Endometrium (tissue), 2 donors: ENCODE measurements at regions not wholly inside any gene's neighbourhood (a gene's known extent, or its start where the extent isn't known, plus 50 kb on each side); places are given as distances from the start of the nearest gene placed in this dataset.

ENCODE experiments used
- FAIRE-seq: peaks from 2 replicates; lab custom pipeline; 2012; peaks lifted over from hg19 to GRCh38; lab: Jason Lieb, UNC
- donor health status: control.
- donor health status: control.

DNA sequence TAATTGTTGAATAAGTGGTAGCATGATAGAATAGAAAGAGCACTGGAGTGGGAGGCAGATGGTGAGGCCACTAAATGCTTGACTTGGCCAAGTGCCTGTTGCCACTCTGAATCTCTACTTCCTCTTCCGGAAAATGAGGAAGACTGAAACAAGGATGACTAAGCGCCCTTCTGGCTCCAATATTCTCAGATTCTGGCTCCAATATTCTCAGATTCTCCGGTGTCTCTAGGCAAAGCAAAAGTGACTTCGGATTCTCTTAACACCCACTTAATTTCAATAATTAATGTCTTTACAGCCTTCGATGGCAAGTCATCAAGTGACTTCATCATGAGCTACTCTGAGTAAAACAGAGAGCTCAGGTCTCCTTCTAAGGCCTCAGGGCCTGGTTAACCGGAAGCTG is 402.2 kb upstream of the FGF13 start:
- FAIRE-seq, result no peak

DNA sequence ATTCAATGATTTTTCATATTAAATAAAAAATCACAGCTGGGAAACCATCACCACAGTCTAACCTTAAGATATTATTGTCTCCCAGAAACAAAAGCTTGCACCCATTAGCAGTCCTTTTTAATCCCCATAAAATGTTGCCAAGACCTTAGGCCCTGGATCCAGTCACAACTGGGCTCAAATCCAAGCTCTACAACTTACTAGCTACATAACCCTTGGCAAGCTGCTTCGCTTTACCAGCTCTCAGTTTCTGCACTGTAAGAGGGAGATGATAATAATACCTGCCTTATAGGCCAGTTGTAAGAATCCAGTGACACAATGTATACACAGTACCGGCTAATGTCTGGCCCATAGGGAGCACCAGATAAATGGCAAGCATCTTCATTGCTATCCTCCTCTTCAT is 400.9 kb upstream of the FGF13 start:
- no peak for FAIRE-seq

DNA sequence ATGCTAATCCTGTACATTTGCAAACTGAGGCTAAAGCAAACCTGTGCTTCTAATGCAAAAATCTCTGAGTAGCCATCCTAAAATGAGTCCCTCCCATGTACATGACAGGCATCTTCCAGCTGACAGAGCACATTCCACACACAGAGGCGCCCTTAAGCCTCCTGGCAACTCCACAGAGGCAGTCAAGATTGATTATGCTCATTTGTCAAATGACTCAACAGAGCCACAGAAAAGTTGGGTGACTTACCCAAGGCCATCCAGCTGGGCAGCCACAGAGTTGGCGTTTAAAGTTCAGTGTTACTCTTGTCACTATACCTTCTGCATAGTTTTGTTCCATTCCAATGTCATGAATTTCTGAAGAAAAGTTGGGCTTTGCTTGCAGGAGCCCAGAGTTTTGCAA is 394.6 kb upstream of the FGF13 start:
- FAIRE-seq, result no peak

DNA sequence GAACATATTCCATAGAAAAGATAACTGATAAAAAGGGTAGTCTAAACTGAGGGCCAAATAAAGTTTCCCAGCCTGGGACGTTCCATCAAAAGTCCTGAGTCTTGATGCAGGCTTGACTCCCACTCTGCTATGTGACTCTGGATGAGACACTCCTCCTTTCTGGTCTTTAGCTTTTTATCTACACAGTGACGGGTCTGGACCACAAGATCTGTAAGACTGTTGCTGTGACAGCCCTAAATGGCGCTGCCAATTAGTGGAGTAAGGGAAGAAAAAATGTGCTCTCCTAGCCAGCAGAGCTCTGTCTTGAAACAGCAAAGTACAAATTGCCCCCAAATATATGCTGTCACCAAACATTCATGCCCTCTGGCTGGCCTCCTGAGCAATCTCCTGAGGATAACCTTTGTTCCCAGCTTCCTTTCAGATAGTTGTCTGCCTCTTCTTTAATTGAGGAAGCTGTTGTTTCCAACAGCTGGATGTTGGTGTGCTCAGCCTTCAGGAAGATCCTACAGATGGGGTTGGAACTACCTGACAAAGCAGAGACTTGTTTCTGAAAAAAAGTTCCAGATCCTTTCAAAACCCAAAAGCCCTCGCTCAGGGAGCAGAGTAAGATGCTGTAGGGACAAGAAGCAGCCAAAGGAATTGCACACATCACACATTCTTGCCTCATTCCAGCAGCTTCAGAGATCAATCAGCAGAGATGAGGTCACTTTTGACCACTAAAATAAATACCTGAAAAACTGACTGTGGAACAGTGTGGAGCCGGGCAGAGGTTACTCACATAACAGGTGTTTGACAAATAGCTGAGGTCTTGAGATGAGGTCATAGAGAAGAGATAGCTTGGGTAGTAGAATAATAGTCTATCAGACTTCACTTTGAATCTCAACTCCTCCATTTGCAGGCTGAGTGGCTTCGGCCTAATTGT is 383.4 kb upstream of the FGF13 start:
- FAIRE-seq, result no peak

DNA sequence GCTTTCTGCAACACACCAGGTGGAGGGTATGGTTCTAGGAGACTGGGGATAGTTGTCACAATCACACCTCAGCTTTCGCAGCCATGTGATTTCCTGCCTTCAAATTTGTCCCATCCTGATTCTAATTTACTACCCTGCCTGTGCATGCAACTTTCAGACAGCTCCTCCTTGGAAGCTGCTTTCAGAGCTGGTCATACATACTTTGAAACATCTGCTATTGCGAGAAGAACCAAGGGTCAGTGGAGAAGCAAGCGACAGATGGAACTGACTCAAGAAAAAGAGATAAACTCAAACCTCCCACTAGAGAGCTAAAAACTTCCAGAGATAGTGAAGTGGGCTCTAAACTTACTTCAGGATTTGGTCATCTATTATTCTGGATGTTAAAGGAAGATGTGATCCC is 381.7 kb upstream of the FGF13 start:
- FAIRE-seq, result no peak

DNA sequence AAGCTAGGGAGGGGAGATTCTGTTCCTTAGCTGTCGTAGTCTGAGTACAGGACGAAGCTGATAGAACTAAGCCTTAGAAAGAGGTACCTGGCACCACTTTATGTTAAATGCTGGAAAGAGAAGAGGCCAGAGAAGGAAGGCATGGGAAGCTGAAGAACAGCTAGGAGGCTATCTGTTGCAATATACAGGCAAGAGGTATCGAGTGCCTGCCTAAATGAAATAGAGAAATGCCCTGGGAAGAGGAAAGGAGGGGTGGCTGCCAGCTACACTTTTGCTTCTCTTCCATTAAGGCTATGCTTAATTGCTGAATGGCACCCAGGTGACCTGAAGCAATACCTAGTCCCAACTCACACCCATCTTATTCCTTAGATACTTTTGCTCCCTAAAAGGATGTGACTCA is 380.4 kb upstream of the FGF13 start:
- FAIRE-seq, result no peak

DNA sequence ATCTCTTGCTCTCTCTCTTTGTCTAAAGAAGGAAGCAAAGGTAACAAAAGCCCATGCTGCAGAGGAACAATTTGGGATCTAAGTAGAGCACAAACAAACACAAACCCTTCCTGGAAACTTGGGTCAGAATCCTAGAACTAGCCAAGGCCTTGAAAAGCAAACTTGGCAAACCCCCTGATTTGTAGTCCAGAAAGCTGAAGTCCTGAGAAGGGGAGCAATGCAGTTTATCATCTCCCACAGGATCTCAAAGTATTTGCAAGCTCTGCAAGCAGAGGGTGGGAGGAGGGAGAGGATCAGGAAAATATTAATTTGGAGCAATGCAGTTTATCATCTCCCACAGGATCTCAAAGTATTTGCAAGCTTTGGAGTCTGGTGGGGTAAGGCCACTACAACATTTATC is 379.5 kb upstream of the FGF13 start:
- FAIRE-seq, result no peak

DNA sequence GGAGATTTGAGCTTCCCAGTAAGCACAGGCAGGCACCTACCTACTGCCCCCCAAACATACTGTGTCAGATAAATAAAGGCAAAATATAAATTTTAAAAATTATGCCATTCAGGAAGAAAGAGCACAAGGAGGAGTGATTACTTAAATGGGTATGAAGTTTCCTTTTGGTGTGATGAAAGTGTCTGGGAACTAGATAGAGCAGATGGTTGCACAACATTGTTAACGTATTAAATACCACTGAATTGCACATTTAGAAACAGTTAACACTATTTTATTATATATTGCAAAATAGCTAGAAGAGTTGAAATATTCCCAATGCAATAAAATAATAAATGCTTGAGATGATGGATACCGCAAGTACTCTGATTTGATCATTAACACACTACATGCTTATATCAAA is 374.7 kb upstream of the FGF13 start:
- no peak for FAIRE-seq

DNA sequence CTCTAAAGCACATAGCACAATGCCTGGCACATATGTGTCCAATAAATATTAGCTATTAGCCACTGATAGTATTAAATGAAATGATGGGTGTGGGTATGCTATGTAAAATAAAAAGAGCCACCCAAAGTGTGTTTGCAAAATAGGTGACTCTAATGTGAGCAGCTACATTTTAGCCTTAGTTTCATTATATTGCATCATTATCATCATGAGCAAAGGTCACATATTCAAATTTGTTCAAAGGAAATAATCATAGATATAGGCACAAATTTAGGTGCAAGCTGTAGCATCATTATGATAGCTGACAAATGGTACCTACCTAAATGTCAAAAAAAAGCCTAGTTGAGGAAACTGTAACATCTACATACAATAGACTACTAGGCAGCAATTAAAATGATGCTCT is 373.9 kb upstream of the FGF13 start:
- FAIRE-seq, result no peak

DNA sequence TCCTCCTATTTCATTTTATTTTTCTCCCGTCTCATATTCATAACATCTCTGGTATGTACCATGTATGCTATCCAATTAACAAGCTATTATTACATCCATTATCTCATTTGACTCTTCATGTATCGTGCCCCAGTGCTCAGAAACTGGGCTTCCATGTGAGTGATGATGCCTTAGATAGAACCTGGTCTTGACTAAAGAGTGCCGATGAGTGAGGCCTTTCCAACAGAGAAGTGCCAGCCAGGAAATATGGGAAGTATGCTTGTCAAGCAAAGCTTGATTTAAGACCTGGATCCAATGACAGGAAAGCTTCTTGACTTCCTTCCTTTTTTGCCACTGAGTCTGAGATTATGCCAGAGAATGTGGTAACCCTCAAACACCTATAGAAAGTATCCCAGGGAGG is 371.7 kb upstream of the FGF13 start:
- FAIRE-seq, result no peak

DNA sequence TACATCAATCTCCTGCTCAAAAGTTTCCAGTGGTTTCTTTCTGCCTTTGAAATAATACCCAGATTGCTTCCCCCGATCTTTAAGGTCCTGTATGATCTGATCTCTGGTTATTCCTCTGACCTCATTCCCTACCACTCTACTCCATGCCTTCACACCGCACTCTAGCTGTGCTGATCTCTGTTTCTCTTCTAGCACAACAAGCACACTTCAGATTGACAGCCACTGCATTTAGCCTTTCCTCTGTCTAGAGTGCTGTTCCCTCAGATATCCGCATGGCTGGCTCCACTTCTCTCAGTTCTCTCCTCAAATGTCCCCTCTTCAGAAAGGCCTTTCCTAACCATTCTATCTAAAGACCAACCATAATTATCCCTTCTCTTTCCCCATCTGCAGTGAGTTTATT is 370.4 kb upstream of the FGF13 start:
- no peak for FAIRE-seq

DNA sequence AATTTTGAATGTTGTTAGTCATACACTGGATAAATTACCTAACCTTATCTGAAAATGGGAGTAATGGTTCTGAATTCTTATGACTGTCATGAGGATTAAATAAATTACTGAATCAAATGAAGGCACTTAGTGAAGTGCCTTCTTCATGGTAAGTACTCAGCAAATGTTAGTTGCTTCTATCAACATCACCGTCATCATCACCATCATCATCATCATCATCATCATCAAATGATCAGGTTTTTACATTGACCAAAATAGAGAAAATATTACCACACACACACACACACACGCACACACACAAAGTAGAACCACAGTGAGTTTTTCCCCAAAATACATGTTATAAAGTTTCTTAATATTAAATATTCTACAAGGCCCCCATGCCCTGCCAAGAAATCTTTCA is 368.3 kb upstream of the FGF13 start:
- no peak for FAIRE-seq

DNA sequence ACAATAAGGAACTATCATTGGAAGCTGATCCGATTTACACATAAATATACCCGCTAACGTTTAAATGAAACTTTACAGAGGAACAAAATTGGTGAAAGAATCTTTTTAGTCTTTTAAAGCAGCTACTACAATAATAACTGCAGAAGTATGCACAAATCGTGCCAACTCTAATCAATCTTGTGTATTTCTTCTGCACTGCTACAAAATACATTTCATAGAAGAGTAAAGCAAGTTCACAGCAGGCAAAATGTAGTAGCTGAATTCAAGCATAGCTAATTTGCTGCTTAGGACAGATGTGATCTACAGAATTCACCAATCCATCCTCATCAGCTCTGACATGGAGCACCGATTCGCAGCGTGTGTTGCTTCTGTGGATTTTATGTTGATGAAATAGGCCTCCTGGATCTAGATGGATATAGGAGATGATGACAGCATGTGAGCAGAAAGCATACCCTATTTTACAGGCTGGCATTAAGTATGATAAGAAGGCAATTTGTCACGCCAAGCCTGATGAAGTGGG is 367.3 kb upstream of the FGF13 start:
- FAIRE-seq, result no peak

DNA sequence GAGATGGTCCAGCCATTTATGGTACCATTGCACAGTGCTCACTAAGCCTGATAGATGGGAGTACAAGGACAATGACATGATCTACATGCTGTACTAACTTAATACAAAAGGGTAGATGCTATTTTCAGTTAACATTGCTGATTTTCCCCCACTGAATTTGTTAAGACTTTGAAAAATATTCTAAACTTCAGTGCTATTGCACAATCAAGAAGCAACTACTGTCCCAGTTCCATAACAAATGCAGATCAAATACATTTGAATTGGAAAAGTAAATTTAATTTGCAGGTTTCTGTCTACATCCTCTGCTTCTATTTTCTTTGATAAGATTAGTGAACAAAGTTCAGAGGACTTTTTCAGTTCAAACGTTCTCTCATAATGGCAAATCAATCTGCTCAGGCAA is 366.8 kb upstream of the FGF13 start:
- no peak for FAIRE-seq

DNA sequence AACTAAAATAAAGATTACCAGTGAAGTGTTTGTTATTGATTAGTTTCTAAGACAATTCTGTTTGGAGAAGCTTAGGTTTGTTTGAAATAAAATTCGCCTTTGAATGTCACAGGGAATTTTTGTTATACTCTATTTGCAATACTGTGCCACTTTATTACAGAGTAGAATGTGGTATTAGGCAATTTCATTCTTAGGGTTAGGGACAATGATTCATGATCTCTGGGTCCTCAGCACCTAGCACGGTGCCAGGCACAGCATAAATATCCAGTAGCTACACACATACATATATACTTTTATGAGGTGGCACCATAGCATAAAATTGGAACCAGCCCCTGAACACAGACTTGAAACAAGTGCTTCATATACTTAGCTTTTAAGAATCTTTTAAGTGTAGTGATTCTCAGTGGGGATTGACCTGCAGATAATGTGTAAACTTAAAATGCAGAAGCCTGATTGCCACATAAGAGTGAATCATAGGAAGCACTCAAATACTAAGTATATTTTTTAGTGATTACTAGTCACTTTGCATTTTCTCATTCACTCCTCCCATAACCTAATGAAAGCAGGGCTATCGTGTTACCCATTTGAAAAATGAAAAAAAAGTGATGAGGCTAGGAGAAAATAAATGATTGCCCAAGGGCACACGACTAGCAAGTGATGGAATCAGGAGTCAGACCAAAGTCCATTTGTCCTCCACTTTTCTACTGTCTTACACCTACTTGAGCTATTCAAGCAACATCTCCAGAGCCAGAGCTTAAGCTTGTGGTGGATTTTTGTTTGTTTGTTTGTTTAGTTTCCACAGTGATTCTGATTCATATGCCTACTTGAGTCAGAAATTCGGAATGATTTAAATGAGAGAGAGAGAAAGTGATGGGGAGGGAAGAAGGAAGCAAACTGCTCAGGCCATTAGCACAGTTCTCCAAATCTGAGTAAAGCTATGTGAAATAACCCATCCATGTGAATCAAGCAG is 366.0 kb upstream of the FGF13 start:
- FAIRE-seq, result no peak

DNA sequence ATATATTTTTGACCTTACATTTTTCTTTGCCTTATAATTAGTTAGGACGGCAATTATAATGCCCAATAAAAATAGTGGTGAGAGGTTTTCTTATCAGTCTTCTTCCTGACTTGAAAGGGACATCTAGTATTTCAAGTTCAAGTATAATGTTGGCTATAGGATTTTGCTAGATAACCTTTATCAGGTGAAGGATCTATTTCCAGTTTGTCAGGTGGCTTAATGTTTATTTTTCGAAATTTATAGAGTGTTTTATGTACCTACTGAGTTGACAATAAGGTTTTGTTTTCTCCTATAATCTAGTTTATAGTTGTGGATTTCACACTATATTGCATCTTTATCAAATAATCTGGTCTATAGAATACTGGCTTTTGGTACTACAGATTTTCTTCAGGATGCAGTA is 351.8 kb upstream of the FGF13 start:
- FAIRE-seq, result no peak

DNA sequence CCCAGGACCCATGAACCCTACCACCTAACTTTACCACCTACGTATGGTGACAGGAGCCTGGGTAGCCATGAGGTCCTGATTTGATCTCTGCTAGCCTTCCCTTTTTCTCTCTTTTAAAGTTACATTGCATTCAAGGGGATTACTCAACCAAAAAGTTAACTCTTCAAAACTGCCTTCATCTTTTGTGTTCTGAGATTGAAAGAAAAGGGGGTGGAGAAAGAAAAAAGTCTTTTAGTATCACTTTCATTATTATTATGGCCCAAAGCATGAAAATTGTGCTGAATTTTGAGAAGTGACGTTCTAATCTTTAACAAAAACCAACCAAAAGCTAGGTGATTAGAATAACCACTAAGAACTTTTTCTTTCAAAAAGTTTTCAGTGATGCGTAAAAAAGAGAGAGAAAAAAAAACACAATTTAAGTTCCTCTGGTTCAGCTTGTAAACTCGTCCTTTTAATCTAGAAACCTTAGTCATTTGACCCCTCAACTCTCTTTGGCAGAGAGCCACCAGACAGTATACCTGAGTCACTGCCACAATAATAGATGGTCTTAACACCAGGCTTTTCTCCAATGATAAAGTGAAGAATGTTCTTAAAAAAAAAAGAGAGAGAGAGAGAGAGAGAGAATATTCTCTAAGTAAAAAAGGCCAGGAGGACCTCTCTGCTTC is 347.4 kb upstream of the FGF13 start:
- no peak for FAIRE-seq

DNA sequence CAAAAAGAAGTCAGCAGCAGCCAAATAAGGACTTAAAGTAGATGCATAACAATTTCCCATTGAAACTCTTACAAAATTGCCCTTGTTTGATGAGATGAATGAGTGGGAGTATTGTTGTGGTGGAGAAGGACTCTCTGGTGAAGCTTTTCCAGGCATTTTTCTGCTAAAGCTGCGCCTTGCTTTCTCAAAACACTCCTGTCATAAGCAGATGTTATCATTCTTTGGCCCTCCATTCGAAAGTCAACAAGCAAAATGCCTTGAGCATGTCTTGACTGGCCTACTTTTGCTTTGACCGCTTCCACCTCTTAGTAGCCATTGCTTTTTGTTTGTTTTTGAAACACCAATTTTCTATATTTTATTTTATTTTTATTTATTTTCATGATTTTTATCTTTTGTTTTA is 340.9 kb upstream of the FGF13 start:
- FAIRE-seq, result peak; percentile 90

DNA sequence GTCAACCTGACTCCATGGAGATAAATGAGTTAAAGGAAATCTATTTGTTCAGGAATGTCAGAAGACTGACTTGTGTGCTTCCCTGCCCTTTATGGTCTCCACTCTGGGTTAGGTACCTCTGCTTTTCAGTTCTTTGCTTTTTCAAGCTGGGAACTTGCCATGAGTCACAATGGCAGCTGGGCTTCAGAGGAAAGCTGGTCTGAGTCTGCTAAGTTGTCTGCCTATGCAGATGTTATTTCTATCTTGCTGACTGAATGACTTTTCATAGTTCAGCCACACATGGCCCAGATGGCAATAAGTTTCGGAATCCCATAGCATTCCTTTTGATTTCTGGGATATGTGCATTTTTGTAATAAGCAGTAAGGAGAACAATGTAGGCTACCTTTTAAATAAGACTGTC is 337.9 kb upstream of the FGF13 start:
- no peak for FAIRE-seq

DNA sequence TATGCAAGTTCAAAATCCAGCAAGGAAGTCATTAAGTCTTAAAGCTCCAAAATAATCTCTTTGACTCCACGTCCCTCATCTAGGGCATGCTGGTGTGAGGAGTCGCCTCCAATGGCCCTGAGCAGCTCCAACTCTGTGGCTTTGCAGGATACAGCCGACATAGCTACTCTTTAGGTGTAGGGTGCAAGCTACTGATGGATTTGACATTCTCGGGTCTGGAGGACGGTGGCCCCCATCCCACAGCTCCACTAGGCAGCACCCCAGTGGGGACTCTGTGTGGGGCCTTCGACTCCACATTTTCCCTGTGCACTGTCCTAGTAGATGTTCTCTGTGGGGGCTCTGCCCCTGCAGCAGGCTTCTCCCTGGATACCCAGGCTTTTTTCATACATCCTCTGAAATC is 333.2 kb upstream of the FGF13 start:
- no peak for FAIRE-seq

DNA sequence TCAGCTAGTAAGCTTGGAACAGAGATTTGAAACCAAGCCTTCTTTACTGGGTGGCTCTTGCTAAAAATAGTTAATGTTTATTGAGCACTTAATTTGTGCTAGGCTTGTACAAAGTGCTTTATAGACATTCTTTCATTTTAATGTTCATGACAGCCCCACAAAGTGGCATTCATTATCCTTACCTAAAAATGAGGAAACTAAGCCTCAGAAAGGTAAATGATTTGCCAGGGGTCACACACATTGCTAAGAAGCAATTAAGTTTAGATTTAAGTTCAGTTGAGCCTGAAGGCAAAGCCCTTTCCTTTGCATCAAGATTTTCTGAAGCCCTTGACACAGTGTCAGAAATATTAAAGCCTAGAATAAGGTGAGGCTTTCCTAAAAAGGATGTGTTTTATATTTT is 327.5 kb upstream of the FGF13 start:
- no peak for FAIRE-seq

DNA sequence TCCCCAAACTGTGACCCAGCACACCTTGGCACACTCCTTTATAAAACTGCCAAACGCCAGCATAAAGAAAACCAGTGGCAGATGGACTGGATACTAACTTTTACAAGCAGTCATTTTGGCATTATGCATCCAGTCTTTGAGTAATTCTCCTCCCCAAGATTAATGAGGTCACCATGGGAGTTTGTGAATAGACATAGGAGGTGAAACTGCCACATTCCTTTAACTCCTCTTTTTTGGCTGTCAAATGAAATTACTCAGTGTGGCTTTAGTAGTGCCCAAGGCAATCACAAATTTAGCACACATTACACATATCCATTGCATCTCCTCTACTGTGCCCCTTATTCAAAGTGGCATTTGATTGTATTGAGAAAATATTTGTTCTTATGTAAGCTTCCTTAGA is 315.3 kb upstream of the FGF13 start:
- no peak for FAIRE-seq
